ENCODE measurements at regions not wholly inside any gene's neighbourhood (a gene's known extent, or its start where the extent isn't known, plus 50 kb on each side); places are given as distances from the start of the nearest gene placed in this dataset.

DNA sequence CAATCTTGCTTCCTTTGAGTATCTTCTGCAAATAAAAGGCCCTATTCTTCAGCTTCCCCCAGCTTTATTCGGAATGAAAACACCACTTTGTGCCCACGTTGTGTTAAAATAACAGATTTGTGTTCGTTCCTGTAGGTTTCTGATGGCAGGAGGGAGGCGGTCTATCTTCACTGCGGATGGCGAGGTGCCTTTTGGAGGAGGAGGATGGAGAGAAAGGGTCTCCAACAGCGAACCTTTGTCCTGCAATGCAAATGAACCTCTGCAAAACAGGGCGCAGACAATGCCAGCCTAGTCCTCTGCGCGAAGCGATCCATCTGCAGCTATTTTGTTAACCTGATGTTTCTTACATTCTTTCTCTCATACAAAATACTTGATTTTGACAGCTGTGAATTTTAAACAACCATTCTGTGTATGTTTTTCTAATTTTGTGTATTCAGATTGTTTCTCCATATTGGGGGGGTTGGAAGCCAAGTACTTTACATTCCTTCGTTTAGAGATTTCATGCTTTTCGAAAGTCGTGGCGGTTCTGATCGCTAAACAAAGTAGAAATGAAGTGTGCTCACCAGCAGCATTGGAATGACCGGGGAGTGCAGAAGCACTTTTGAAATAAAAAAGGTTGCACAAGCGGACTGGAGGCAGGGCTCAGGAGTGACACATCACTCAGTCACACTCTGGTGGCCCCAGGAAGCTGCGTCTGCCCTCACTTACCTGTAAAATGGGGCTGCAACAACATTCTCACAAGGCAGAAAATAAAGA, 279.0 kb upstream of the IRX5 start:
- Histone ChIP-seq H3K4me1 (no peaks in the 10 kb centered on the region), H3K27ac (no peak overlapping the region), H3K4me3 (no peak overlapping the region), H3K27me3 (peaks cover 0 to 19% (median 0%) of the 10 kb centered on the region in 4 donors), H3K9me3 (no peaks in the 10 kb centered on the region), H3K36me3 (no peaks in the 10 kb centered on the region)
- TF ChIP-seq, protein P1, sequence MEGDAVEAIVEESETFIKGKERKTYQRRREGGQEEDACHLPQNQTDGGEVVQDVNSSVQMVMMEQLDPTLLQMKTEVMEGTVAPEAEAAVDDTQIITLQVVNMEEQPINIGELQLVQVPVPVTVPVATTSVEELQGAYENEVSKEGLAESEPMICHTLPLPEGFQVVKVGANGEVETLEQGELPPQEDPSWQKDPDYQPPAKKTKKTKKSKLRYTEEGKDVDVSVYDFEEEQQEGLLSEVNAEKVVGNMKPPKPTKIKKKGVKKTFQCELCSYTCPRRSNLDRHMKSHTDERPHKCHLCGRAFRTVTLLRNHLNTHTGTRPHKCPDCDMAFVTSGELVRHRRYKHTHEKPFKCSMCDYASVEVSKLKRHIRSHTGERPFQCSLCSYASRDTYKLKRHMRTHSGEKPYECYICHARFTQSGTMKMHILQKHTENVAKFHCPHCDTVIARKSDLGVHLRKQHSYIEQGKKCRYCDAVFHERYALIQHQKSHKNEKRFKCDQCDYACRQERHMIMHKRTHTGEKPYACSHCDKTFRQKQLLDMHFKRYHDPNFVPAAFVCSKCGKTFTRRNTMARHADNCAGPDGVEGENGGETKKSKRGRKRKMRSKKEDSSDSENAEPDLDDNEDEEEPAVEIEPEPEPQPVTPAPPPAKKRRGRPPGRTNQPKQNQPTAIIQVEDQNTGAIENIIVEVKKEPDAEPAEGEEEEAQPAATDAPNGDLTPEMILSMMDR (IDR thresholded peaks at IDR 0.05) = no peak
- DNase-seq (no peak), ATAC-seq (no peak), FAIRE-seq (no peak)
- intact Hi-C loops (cut with DNase I) = no loop called here
- WGBS, 2 donors = 55 to 63% methylated on average over 19 of the region's 19 CpGs

DNA sequence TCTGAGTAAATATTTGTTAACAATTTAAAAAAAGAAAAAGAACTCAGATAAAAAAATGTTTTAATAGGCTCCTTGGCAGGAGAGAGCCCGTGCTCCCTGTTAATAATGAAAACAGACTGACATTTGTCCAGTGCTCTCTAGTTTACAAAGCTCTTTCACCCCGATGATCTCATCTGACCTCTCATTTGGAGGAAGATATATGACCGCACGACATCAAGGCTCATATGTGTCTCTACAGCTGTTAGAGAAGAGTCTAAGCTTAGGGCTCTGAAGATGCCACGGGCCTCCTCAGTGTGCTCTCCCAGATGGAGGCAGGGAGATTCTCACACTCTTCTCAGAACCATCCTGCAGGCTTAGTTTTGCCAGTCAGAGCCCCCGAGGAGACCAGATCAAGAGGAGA, 280.8 kb upstream of the IRX5 start:
- DNase-seq (no peak), ATAC-seq (no peak), FAIRE-seq (no peak)
- WGBS, 2 donors = 48% methylated on average over 6 of the region's 6 CpGs
- Histone ChIP-seq H3K27ac (no peak overlapping the region), H3K9me3 (no peaks in the 10 kb centered on the region), H3K4me1 (no peaks in the 10 kb centered on the region), H3K4me3 (no peak overlapping the region), H3K36me3 (no peaks in the 10 kb centered on the region), H3K27me3 (peaks cover 0 to 19% (median 0%) of the 10 kb centered on the region in 4 donors)
- TF ChIP-seq, protein P1 (IDR thresholded peaks at IDR 0.05) = no peak
- intact Hi-C loops (cut with DNase I) = no loop called here

DNA sequence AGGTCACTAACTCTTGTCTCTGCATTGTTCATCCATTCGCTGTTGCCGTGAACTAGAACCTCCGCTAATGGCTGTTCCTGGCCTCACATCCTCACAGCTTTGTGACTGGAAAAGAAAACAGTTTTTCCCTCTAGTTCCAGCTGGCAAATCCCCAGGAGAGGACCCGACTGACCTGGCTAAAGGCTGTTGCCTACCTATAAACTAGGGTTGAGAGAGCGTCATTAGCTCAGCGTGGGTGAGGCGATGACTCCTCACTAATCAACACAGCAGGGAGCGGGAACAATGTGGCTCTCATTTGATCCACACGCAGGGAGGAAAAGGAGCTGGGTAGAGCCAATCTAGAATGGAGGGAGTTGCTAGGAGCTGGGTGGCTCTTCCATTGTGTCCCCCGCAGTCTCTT, 282.1 kb upstream of the IRX5 start:
- H3K4me3 ChIP-seq = no peak overlapping the region
- intact Hi-C loops (cut with DNase I) = no loop called here
- H3K27ac ChIP-seq = no peak overlapping the region
- H3K9me3 ChIP-seq = no peaks in the 10 kb centered on the region
- no peaks in the 10 kb centered on the region for H3K4me1 ChIP-seq
- WGBS, 2 donors = 78 to 80% methylated on average over 10 of the region's 10 CpGs
- DNase-seq (no peak), FAIRE-seq (no peak), ATAC-seq (no peak)
- no peaks in the 10 kb centered on the region for H3K36me3 ChIP-seq
- TF ChIP-seq, protein P1 (IDR thresholded peaks at IDR 0.05) = no peak
- peaks cover 0 to 19% (median 0%) of the 10 kb centered on the region in 4 donors for H3K27me3 ChIP-seq

DNA sequence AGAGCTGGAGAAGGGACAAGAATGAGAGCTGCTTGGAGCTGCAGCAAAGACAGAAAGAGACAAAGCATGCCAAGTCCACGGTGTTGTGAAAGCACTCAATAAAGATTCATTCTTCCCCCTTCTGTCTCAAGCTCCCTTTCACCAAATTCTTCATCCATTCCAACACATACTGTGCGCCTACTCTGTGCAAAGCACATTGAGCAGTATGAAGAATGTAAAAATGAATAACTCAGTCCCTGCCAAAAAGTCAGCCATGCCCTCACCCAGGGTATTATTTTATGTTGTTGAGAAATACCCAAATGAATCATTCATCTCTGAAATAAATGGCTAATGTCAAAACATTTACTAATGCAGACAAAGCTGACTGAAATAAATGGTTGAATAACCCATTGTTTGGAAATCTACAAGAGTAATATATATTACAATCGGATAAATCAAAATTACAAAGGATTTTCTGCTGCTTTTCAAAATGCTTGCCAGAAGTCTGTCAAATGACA, 282.9 kb upstream of the IRX5 start:
- Histone ChIP-seq H3K27me3 (peaks cover 0 to 19% (median 0%) of the 10 kb centered on the region in 4 donors), H3K4me1 (no peaks in the 10 kb centered on the region), H3K4me3 (no peak overlapping the region), H3K27ac (no peak overlapping the region), H3K9me3 (no peaks in the 10 kb centered on the region), H3K36me3 (no peaks in the 10 kb centered on the region)
- FAIRE-seq (no peak), ATAC-seq (peak in 1 of 4 donors; percentile 44), DNase-seq (no peak)
- intact Hi-C loops (cut with DNase I) = no loop called here
- 28 to 36% methylated on average over 3 of the region's 3 CpGs for WGBS, 2 donors
- TF ChIP-seq, protein P1 (IDR thresholded peaks at IDR 0.05) = no peak

DNA sequence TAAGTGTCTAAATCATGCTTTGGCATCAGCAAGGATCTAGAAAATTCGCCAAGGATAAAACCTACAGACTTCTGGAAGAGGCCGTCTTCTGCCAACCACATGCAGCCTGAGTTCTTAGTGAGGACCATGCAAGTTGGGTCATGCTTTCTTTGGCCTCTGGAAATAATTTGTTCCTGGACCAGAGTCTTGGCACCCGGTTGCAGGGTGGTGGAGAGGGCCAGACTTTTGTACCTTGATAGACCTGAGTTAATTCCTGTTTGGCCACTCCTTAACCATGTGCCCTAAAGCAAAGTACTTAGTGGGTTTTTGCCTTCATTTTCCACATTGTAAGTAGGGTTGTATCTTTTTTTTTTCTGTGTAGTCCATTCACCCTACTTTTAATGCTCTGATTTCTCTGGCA, 283.4 kb upstream of the IRX5 start:
- FAIRE-seq = no peak
- no peak overlapping the region for H3K27ac ChIP-seq
- 75 to 91% methylated on average over 3 of the region's 3 CpGs for WGBS, 2 donors

More for the DNA sequence above, 283.4 kb upstream of the IRX5 start:
- DNase-seq (no peak), ATAC-seq (no peak)
- H3K9me3 ChIP-seq = no peaks in the 10 kb centered on the region
- no peaks in the 10 kb centered on the region for H3K4me1 ChIP-seq
- no peak overlapping the region for H3K4me3 ChIP-seq
- intact Hi-C loops (cut with DNase I) = no loop called here
- no peaks in the 10 kb centered on the region for H3K36me3 ChIP-seq
- TF ChIP-seq, protein P1 (IDR thresholded peaks at IDR 0.05) = no peak
- H3K27me3 ChIP-seq = peaks cover 0 to 13% (median 0%) of the 10 kb centered on the region in 4 donors
